Activated naive CD8-positive, alpha-beta T cell treated with anti-CD3 and anti-CD28 coated beads, Interleukin-2, amount 50 U/mL, for 16 hours (primary cell): ENCODE measurements at regions not wholly inside any gene's neighbourhood (a gene's known extent, or its start where the extent isn't known, plus 50 kb on each side); places are given as distances from the start of the nearest gene placed in this dataset.

Source experiments
- DNase-seq: peaks from one replicate; pipeline ENCODE4 v3.0.0-alpha.2; 2020; ENCODE audit warnings: low read depth, low spot score

- DNase-seq = no peak
Observed at GRCh38 chr18:10278265-10278664, 176.2 kb upstream of the APCDD1 start.

- DNase-seq = no peak
Observed at GRCh38 chr18:10279471-10279870, 175.0 kb upstream of the APCDD1 start.

DNA sequence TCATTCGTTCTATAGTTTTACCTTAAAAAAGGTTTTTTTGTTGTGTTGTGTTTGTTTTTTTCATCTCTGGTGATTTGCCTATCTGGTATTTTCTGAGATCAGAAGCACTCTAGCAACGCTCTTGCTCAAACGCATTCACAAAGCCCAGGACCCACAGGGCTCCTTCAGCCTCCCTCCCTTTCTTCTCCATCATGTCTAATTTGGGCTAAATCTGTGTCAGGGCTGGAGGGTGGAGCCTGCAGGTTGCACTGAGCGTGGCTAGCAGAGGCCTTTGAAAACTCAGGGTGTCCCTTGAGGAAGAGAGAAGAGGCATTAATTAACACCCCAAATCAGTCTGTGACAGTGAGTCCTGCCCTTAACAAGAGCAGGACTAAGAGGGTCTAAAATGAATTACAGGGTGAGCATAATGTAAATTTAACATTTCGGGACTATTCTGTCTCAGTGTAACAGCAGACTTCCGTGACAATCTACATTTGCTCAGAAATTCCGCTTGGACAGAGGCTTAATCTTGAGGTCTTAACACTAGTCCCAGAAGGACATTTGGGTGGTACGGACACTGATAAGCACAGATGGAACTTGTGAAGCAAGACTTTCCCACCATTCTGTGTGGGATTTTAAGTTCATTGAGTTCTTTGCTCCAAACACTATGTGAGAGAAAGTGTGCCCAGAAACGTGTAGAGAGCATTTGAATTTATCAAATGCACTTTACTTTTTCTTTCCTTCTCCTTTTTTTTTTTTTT, 174.4 kb upstream of the APCDD1 start:
- no peak for DNase-seq

GRCh38 chr18:10284540-10285282, 169.7 kb upstream of the APCDD1 start:
- DNase-seq = no peak

DNA sequence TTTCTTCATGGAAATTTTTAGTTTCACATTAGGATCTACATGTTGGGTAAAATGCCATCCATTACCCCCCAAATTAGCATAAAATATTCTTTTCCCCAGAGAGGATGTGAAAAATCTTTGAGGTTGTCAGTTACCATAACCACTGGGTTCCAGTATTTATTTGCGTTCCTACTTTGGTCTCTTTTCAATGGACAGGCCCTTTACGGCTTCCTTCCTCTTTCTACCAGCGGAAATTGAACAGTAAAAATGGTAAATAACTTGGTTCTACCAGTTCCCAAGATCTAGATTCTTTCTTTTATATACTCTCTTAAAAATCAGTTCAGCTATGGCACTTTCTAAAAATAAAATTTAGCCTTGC, 169.2 kb upstream of the APCDD1 start:
- no peak for DNase-seq

- no peak for DNase-seq
Observed at GRCh38 chr18:10286580-10287150, 167.8 kb upstream of the APCDD1 start.

DNA sequence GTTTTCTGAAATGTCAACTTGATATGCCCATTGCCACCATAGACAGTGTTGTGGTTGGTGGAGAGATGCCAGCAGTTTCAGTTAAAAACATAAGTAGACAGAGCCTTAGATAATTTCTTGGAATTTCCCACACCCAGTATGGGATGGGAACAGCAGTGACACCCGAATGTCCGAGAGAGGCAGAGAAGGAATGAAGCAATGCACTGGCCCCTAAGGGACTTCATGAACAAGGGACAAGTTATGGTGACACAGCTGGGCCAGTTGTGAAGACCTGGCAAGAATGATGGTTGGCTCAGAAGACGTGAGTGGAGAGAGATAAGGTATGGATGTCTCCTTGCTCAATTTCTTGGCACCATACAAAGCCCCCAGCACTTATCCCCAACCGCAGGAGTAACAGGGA, 165.2 kb upstream of the APCDD1 start:
- no peak for DNase-seq

- no peak for DNase-seq
Observed at GRCh38 chr18:10289951-10290637, 164.3 kb upstream of the APCDD1 start.

DNA sequence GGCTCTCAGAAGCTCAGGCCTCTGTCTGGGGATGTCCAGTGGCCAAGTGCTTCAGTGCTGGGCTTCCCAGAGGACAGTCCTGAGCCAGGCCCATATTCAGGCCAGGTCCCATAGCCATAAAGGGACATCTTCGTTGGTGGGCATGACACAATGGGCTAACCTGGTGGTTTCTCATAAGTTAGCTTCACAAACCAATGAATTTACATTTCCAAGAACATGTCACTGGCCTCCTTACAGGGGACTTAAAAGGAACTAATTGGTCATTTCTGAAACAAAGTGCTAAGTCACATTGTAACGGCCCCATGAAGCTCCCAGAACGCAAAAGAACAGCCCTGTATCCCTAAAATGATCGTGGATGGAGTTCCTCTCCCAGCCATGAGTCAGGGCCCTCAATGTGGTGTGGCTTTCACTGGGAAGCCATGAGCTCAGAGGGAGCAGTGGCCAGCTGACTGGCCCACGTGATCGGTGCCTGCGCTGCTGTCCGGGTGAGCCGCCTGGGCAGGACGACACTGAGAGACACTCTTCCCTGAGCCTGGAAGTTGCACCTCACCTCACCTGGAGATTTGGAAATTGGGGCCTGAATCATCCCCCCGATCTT, 163.7 kb upstream of the APCDD1 start:
- DNase-seq = no peak

GRCh38 chr18:10291568-10291981, 162.9 kb upstream of the APCDD1 start:
- DNase-seq = no peak

DNA sequence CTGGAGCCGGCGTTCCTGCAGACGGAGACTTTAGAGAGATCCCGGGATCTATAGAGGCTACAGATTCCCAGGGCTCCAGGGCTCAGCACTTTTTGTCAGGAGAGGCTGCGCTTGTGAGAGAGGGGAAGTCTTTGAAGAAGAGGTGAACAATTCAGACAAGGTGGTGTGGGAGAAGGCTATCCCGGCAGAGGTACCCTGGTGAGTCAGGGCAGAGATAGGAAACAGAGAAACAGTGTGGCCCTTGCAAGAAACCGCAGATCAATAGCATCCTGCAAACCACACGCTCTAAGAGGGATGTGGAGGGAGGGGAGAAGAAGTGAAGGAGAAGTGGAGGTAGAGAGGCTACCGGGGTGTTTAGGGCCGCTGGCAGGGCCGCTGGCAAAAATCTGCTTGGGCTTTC, 160.5 kb upstream of the APCDD1 start:
- no peak for DNase-seq

DNA sequence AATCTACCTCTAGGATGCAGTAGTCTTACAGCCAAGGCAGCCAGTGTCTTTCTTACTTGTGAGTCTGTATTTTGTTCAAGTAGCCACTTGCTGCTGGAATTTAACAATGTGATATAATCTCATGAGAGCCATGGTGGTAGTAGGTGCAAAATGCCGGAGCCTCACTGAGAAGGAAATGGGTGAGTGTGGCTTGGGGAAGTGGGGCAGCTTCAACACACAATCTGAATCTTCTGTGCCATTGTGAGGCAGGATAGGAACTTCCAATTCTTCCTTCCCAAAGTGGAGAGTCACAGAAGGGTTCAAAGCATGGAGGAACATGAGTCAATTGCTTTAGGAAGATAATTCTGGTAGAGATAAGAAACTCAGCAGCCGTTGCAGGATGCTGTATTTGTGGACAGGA, 158.7 kb upstream of the APCDD1 start:
- DNase-seq = no peak

- no peak for DNase-seq
Observed at GRCh38 chr18:10296491-10296890, 157.9 kb upstream of the APCDD1 start.

DNA sequence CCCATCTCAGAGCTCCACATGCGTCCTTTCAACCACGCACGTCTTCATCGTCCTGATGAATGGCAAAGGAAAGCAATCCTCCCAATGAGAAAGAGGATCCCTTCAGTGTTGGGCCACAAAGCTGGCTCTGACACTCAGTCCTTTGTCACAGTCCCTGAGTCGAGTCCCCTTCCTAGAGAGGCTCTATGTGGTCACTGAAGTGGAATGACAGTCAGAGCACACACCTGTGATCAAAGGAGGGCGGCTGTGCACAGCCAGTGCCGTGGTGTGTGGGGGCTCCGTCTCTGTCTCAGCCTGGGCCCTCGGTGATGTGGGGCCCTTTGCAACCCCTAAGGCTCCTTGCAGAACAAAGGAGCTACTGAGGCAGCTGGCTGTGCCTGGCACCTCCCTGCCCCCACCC, 157.3 kb upstream of the APCDD1 start:
- no peak for DNase-seq

- DNase-seq = no peak
Observed at GRCh38 chr18:10298346-10298745, 156.1 kb upstream of the APCDD1 start.

DNA sequence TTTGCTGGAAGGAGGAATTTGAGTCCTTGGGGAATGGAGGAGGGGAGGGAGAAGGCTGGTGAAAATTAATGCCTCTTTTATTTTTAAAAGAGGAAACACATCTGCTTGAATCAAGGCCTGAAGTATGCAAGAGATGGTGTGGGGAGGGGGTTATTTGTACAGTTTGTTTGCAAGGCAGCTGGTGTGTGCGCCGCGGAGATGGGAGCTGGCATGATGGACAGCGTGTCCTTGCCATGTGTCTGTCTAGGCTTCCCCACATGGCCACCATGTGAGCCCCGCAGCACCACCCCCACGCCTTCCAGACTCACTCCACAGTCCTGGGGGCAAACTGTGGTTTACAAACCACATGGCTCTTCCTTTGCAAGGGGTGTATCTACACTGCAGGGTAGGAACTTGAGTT, 154.8 kb upstream of the APCDD1 start:
- DNase-seq = no peak

DNA sequence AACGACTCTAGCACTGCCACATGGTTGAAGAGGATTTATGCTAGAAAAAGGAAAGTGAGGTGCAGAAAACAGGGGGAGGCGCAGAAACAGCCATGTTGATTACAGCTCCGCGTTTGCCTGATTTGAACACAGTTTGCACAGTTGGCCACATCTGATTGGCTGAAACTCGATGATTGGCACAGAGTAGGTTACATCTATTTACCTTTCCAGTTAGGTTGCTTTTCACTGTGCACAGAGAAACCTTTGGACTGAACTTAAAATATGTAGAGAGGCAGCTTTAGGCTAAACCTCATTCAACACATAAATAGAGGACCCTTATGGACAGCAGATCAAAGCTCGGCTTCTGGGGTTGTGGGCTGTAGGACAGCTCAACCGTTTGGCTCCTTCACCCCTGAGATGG, 153.7 kb upstream of the APCDD1 start:
- DNase-seq = no peak

DNA sequence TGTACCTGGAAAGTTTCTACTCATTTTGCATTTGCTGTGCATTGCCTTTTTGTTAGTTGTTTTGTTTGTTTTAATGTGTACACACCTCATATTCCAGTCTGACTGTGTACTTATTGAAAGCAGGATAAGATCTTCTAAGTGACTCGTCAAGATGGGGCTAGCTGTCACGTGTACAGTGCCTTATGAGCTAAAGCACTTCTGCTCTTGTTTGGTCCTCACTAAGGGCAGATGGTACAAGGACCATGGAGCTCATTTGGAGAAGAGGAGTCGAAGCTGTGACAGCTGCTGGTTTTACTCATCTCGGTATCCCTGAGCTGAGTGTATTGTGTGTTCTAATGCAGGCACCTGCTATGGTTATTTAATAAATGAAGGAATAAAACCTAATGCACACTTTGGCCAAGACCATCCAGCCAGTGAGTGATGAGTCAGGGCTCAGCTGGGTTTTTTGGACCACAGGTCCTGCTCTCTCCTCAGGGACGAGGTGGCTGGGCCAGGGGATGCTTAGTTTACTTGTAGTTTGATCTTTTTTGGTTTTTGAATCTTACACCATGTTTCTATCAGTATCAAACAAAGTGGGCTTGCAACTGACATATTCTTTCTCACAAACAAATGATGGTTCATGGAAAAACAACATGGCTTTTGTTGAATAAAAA, 152.5 kb upstream of the APCDD1 start:
- DNase-seq = no peak

GRCh38 chr18:10303171-10303570, 151.3 kb upstream of the APCDD1 start:
- no peak for DNase-seq

- no peak for DNase-seq
Observed at GRCh38 chr18:10304853-10305252, 149.6 kb upstream of the APCDD1 start.

DNA sequence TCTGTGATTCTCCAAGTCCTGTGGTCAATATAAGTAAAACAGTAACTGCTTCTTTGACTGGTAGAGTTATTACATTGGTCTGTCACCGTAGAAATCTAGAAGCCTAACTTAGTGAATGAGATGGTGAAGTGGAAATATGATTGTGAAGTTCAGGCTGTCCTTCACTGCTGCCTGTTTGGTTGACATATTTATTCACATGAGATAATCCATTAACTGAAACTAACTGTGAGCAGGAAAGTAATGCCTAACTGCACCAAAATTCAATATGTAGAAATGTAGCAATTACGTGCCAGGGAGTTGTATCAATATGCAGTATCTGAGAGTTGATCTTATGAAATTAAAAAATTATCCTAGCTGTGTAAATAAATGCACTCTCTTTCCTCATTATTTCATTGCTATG, 147.7 kb upstream of the APCDD1 start:
- no peak for DNase-seq

DNA sequence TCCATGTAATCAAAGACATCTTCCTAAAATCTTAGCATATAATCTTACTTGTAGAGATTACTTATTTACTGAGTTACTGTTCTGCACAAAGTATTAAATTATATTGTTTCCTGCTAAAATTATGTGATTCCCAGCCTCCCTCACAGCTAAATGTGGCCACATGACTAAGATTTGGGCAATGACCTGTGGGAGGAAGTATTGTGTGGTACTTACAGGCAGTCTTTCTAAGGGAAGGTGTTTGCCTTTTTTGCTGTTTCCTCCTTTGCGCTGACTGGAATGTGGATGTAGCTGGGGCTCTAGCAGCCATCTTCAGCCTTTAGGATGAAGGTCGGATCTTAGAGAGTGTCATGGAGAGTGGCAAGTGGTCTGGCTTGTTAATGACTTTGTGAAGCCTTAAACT, 146.3 kb upstream of the APCDD1 start:
- no peak for DNase-seq
